ENCODE measurements at regions not wholly inside any gene's neighbourhood (a gene's known extent, or its start where the extent isn't known, plus 50 kb on each side); places are given as distances from the start of the nearest gene placed in this dataset.
"Not testable (repeated sequence)": the region's sequence is repeated elsewhere in the genome, so short reads cannot be mapped to it uniquely, and the experiment has no call there.

GRCh38 chr18:78796693-78797455 is 182.7 kb upstream of the SALL3 start:
- no peak for ATAC-seq
- H3K27me3 ChIP-seq (ENCODE audit: control insufficient read depth in 2 of 2, insufficient read depth in 2 of 2, low read length in 2 of 2), result no peaks in the 10 kb centered on the region
- POLR2A ChIA-PET, result no interaction called here

GRCh38 chr18:78797499-78797898 is 182.1 kb upstream of the SALL3 start:
- ATAC-seq, result no peak
- intact Hi-C loops (cut with micrococcal nuclease), result no loop called here
- Mint-ChIP-seq H3K4me3 (no peak overlapping the region), H3K36me3 (no peaks in the 10 kb centered on the region), H3K9me3 (peaks cover 0 to 6% (median 0%) of the 10 kb centered on the region in 11 donors), H3K27me3 (peaks cover 0 to under 1% (median 0%) of the 10 kb centered on the region in 5 donors), H3K4me1 (no peaks in the 10 kb centered on the region), H3K27ac (no peak overlapping the region)
- DNase-seq, result no peak
- no peaks in the 10 kb centered on the region for H3K4me1 ChIP-seq (ENCODE audit: control insufficient read depth in 2 of 2, insufficient read depth in 2 of 2, low read length in 2 of 2)
- H3K27me3 ChIP-seq (ENCODE audit: control insufficient read depth in 2 of 2, insufficient read depth in 2 of 2, low read length in 2 of 2), result no peaks in the 10 kb centered on the region
- CTCF ChIA-PET, result interaction anchor here (0.6 kb wide), 1 partner anchor 127 kb away, joined by 3 read pairs; no protein-coding TSS in a partner anchor
- H3K4me3 ChIP-seq (ENCODE audit: low read length), result no peak overlapping the region
- POLR2A ChIA-PET, result no interaction called here
- H3K36me3 ChIP-seq (ENCODE audit: control insufficient read depth in 2 of 3, insufficient read depth in 3 of 3, low read length in 3 of 3), result no peaks in the 10 kb centered on the region
- no peaks in the 10 kb centered on the region for H3K9me3 ChIP-seq (ENCODE audit: control insufficient read depth in 2 of 3, low read length in 3 of 3)
- no peak overlapping the region for H3K27ac ChIP-seq (ENCODE audit: low read depth, low read length)

More at GRCh38 chr18:78796693-78797455, 182.7 kb upstream of the SALL3 start:
- Mint-ChIP-seq H3K36me3 (no peaks in the 10 kb centered on the region), H3K9me3 (peaks cover 0 to 6% (median 0%) of the 10 kb centered on the region in 11 donors), H3K27ac (no peak overlapping the region), H3K4me3 (no peak overlapping the region), H3K4me1 (no peaks in the 10 kb centered on the region), H3K27me3 (no peaks in the 10 kb centered on the region)
- H3K4me1 ChIP-seq (ENCODE audit: control insufficient read depth in 2 of 2, insufficient read depth in 2 of 2, low read length in 2 of 2), result no peaks in the 10 kb centered on the region
- H3K9me3 ChIP-seq (ENCODE audit: control insufficient read depth in 2 of 3, low read length in 3 of 3), result no peaks in the 10 kb centered on the region
- H3K4me3 ChIP-seq (ENCODE audit: low read length), result no peak overlapping the region
- CTCF ChIA-PET, result no interaction called here
- H3K27ac ChIP-seq (ENCODE audit: low read depth, low read length), result no peak overlapping the region
- no peak for DNase-seq
- no peaks in the 10 kb centered on the region for H3K36me3 ChIP-seq (ENCODE audit: control insufficient read depth in 2 of 3, insufficient read depth in 3 of 3, low read length in 3 of 3)
- intact Hi-C loops (cut with micrococcal nuclease), result no loop called here

GRCh38 chr18:78798402-78799175 is 181.0 kb upstream of the SALL3 start:
- peaks cover 0 to 6% (median 0%) of the 10 kb centered on the region in 11 donors for H3K9me3 Mint-ChIP-seq

GRCh38 chr18:78799382-78800089 is 180.1 kb upstream of the SALL3 start:
- no peaks in the 10 kb centered on the region for H3K36me3 Mint-ChIP-seq
- intact Hi-C loops (cut with micrococcal nuclease), result no loop called here
- POLR2A ChIA-PET, result no interaction called here
- Histone ChIP-seq H3K9me3 (ENCODE audit: control insufficient read depth in 2 of 3, low read length in 3 of 3) (no peaks in the 10 kb centered on the region), H3K36me3 (ENCODE audit: control insufficient read depth in 2 of 3, insufficient read depth in 3 of 3, low read length in 3 of 3) (no peaks in the 10 kb centered on the region), H3K4me3 (ENCODE audit: low read length) (no peak overlapping the region), H3K27me3 (ENCODE audit: control insufficient read depth in 2 of 2, insufficient read depth in 2 of 2, low read length in 2 of 2) (no peaks in the 10 kb centered on the region), H3K27ac (ENCODE audit: low read depth, low read length) (no peak overlapping the region), H3K4me1 (ENCODE audit: control insufficient read depth in 2 of 2, insufficient read depth in 2 of 2, low read length in 2 of 2) (no peaks in the 10 kb centered on the region)
- peaks cover 0 to 6% (median 0%) of the 10 kb centered on the region in 11 donors for H3K9me3 Mint-ChIP-seq
- H3K27ac Mint-ChIP-seq, result peak overlapping the region in 2 of 9 donors; percentile 2 to 11
- ATAC-seq (no peak), DNase-seq (no peak)
- H3K27me3 Mint-ChIP-seq, result peaks cover 0 to 14% (median 0%) of the 10 kb centered on the region in 5 donors
- CTCF ChIA-PET, result no interaction called here
- H3K4me1 Mint-ChIP-seq, result no peaks in the 10 kb centered on the region
- H3K4me3 Mint-ChIP-seq, result no peak overlapping the region

More at GRCh38 chr18:78798402-78799175, 181.0 kb upstream of the SALL3 start:
- no peaks in the 10 kb centered on the region for H3K36me3 ChIP-seq (ENCODE audit: control insufficient read depth in 2 of 3, insufficient read depth in 3 of 3, low read length in 3 of 3)
- intact Hi-C loops (cut with micrococcal nuclease), result no loop called here
- no peaks in the 10 kb centered on the region for H3K27me3 ChIP-seq (ENCODE audit: control insufficient read depth in 2 of 2, insufficient read depth in 2 of 2, low read length in 2 of 2)
- no peak overlapping the region for H3K27ac ChIP-seq (ENCODE audit: low read depth, low read length)
- ChIA-PET CTCF (no interaction called here), POLR2A (no interaction called here)
- no peaks in the 10 kb centered on the region for H3K36me3 Mint-ChIP-seq
- no peak overlapping the region for H3K4me3 ChIP-seq (ENCODE audit: low read length)
- no peak overlapping the region for H3K27ac Mint-ChIP-seq
- no peak for ATAC-seq
- no peak overlapping the region for H3K4me3 Mint-ChIP-seq
- H3K27me3 Mint-ChIP-seq, result peaks cover 0 to 11% (median 0%) of the 10 kb centered on the region in 5 donors
- no peaks in the 10 kb centered on the region for H3K4me1 Mint-ChIP-seq
- no peak for DNase-seq
- no peaks in the 10 kb centered on the region for H3K4me1 ChIP-seq (ENCODE audit: control insufficient read depth in 2 of 2, insufficient read depth in 2 of 2, low read length in 2 of 2)
- no peaks in the 10 kb centered on the region for H3K9me3 ChIP-seq (ENCODE audit: control insufficient read depth in 2 of 3, low read length in 3 of 3)

GRCh38 chr18:78800102-78800851 is 179.3 kb upstream of the SALL3 start:
- POLR2A ChIA-PET; H3K9me3 ChIP-seq (ENCODE audit: control insufficient read depth in 2 of 3, low read length in 3 of 3); H3K27ac ChIP-seq (ENCODE audit: low read depth, low read length); H3K4me3 Mint-ChIP-seq; DNase-seq; H3K4me1 ChIP-seq (ENCODE audit: control insufficient read depth in 2 of 2, insufficient read depth in 2 of 2, low read length in 2 of 2); H3K36me3 Mint-ChIP-seq; CTCF ChIA-PET; H3K4me3 ChIP-seq (ENCODE audit: low read length); H3K4me1 Mint-ChIP-seq; ATAC-seq; H3K27me3 ChIP-seq (ENCODE audit: control insufficient read depth in 2 of 2, insufficient read depth in 2 of 2, low read length in 2 of 2); H3K36me3 ChIP-seq (ENCODE audit: control insufficient read depth in 2 of 3, insufficient read depth in 3 of 3, low read length in 3 of 3); intact Hi-C loops (cut with micrococcal nuclease); H3K9me3 Mint-ChIP-seq; H3K27ac Mint-ChIP-seq: not testable (repeated sequence)
- peaks cover 0 to 19% (median 0%) of the 10 kb centered on the region in 5 donors for H3K27me3 Mint-ChIP-seq

GRCh38 chr18:78801011-78801410 is 178.6 kb upstream of the SALL3 start:
- Mint-ChIP-seq H3K9me3 (peaks cover 0 to 6% (median 0%) of the 10 kb centered on the region in 11 donors), H3K36me3 (no peaks in the 10 kb centered on the region), H3K4me1 (no peaks in the 10 kb centered on the region), H3K27me3 (peaks cover 0 to 22% (median 0%) of the 10 kb centered on the region in 5 donors), H3K4me3 (no peak overlapping the region), H3K27ac (no peak overlapping the region)
- ChIA-PET POLR2A (no interaction called here), CTCF (no interaction called here)
- Histone ChIP-seq H3K36me3 (ENCODE audit: control insufficient read depth in 2 of 3, insufficient read depth in 3 of 3, low read length in 3 of 3) (no peaks in the 10 kb centered on the region), H3K9me3 (ENCODE audit: control insufficient read depth in 2 of 3, low read length in 3 of 3) (no peaks in the 10 kb centered on the region), H3K27me3 (ENCODE audit: control insufficient read depth in 2 of 2, insufficient read depth in 2 of 2, low read length in 2 of 2) (no peaks in the 10 kb centered on the region), H3K27ac (ENCODE audit: low read depth, low read length) (no peak overlapping the region), H3K4me3 (ENCODE audit: low read length) (no peak overlapping the region), H3K4me1 (ENCODE audit: control insufficient read depth in 2 of 2, insufficient read depth in 2 of 2, low read length in 2 of 2) (no peaks in the 10 kb centered on the region)
- intact Hi-C loops (cut with micrococcal nuclease), result no loop called here
- ATAC-seq, result no peak
- DNase-seq, result no peak
